GM13976 (cell line): ENCODE measurements at regions not wholly inside any gene's neighbourhood (a gene's known extent, or its start where the extent isn't known, plus 50 kb on each side); places are given as distances from the start of the nearest gene placed in this dataset.

Experiments used
- DNase-seq: peaks from one replicate; pipeline ENCODE4 v3.0.0; 2012; ENCODE audit warnings: low spot score
- CTCF ChIP-seq: IDR thresholded peaks from 2 replicates; pipeline ENCODE4 v1.5.1; 2012; ENCODE audit warnings: borderline replicate concordance, mild to moderate bottlenecking; ENCODE audit not compliant: insufficient read depth; ENCODE audit errors: extremely low read depth, missing control alignments, control extremely low read depth
- in situ Hi-C: fragments of 300-500 bp; cut with MboI; formaldehyde crosslinking; loops from one replicate; pipeline ENCODE4 v1.12.0; 2022; ENCODE audit warnings: low sequenced_read_pairs, mixed read lengths, inconsistent platforms; ENCODE audit not compliant: unreplicated experiment

GRCh38 chr11:119873761-119874421, 144.9 kb upstream of the NECTIN1 start:
- in situ Hi-C loops, result no loop called here
- no peak for TF ChIP-seq CTCF
- DNase-seq, result no peak

GRCh38 chr11:119872611-119873310, 143.8 kb upstream of the NECTIN1 start:
- DNase-seq, result no peak
- in situ Hi-C loops, result no loop called here
- TF ChIP-seq CTCF, result no peak

- DNase-seq, result no peak
- in situ Hi-C loops, result no loop called here
- TF ChIP-seq CTCF, result no peak
Observed at GRCh38 chr11:119865661-119866156, 136.7 kb upstream of the NECTIN1 start.

- DNase-seq, result no peak
- no peak for TF ChIP-seq CTCF
- in situ Hi-C loops, result no loop called here
Observed at GRCh38 chr11:119864836-119865235, 135.8 kb upstream of the NECTIN1 start.

- no peak for TF ChIP-seq CTCF
- no peak for DNase-seq
- in situ Hi-C loops, result no loop called here
Observed at GRCh38 chr11:119863851-119864601, 135.0 kb upstream of the NECTIN1 start.

GRCh38 chr11:119863236-119863635, 134.2 kb upstream of the NECTIN1 start:
- no peak for DNase-seq
- TF ChIP-seq CTCF, result no peak
- in situ Hi-C loops, result no loop called here
